SU-DHL-6 (cell line): ENCODE measurements at regions not wholly inside any gene's neighbourhood (a gene's known extent, or its start where the extent isn't known, plus 50 kb on each side); places are given as distances from the start of the nearest gene placed in this dataset.

ENCODE experiments used
- CTCF ChIP-seq: fragments of 200-600 bp; sonication (generic); IDR thresholded peaks from one replicate; pipeline ENCODE4 v1.5.1; 2017; ENCODE audit warnings: antibody characterized with exemption, mild to moderate bottlenecking, low read length, moderate library complexity; ENCODE audit not compliant: insufficient read depth, poor library complexity, severe bottlenecking
- EZH2phosphoT487 ChIP-seq: fragments of 200-600 bp; sonication (generic), shearing (Covaris generic); conservative IDR thresholded peaks from 2 replicates; pipeline ENCODE4 v1.6.1; 2018; ENCODE audit warnings: mild to moderate bottlenecking, antibody characterized with exemption, low read length, moderate library complexity, mixed read lengths

DNA sequence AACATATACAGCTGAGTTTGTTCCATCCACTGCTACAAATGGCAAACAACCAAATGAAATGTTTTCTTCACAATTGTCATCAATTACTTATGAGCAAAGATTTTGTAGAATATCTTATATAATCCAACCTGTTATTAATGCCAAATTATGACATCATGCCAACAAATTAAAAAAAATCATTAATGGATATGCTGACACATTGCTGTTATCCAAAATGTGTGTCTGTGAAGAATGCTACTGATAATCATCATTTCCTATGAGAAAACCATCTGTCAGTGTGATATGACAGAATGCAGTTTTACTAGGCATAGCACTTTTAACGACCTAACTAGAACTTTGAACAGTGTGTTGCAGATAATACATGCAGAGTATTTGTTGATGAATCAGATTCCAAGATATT, 556.5 kb upstream of the KCNMB2 start:
- TF ChIP-seq CTCF, result no peak
- TF ChIP-seq EZH2phosphoT487, result no peak
